Right atrium auricular region (tissue), 2 donors: ENCODE measurements at regions not wholly inside any gene's neighbourhood (a gene's known extent, or its start where the extent isn't known, plus 50 kb on each side); places are given as distances from the start of the nearest gene placed in this dataset.

Source experiments
- DNase-seq: peaks from one replicate; pipeline ENCODE4 v3.0.0-alpha.2; 2019; ENCODE audit warnings: low spot score
- H3K27ac ChIP-seq, 2 donors: fragments of 200-600 bp; sonication (generic); 1 replicate in 1 of 2; 2 replicates in 1 of 2; pipeline ENCODE4 v1.5.1; 2016 to 2019
- H3K27me3 ChIP-seq, 2 donors: fragments of 200-600 bp; sonication (generic); one replicate each; pipeline versions ENCODE4 v1.5.1 to v1.6.0; 2017 to 2019
- H3K36me3 ChIP-seq: fragments of 200-600 bp; sonication (generic); one replicate; pipeline ENCODE4 v1.5.1; 2016
- H3K4me1 ChIP-seq, 2 donors: fragments of 200-600 bp; sonication (generic); one replicate each; pipeline versions ENCODE4 v1.5.1 to v1.6.0; 2017 to 2019
- H3K4me3 ChIP-seq, 2 donors: fragments of 200-600 bp; sonication (generic); 1 replicate in 1 of 2; 2 replicates in 1 of 2; pipeline ENCODE4 v1.5.1; 2017 to 2019; ENCODE audit warnings: mild to moderate bottlenecking in 1 of 2, moderate library complexity in 1 of 2
- H3K9me3 ChIP-seq, 2 donors: fragments of 200-600 bp; sonication (generic); one replicate each; pipeline ENCODE4 v1.5.1; 2019
- CTCF ChIP-seq, 2 donors: fragments of 200-600 bp; sonication (generic); IDR thresholded peaks; one replicate each; pipeline ENCODE4 v1.5.1; 2019; ENCODE audit warnings: antibody characterized with exemption in 2 of 2

DNA sequence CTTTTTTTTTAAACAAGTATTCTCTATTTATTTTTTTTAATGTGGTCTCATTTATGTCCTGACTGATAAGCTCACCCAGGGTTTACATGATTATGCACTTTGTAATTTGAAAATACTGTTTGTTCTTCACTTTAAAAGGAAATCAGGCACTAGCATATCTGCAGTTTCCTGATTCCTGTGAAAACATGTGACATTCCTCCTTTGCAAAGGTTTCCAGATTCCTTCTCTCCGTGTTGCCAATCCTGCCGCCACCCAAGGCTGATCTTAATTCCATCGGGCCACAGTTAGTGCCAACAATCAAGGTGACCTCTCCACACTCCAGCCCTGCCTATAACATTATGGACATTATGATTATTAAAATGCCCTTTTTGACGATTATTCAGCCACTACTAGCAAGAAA is 225.4 kb downstream of the PCDH7 start:
- TF ChIP-seq CTCF (IDR thresholded peaks at IDR 0.05): no peak
- no peak for DNase-seq
- no peak overlapping the region for H3K4me3 ChIP-seq

DNA sequence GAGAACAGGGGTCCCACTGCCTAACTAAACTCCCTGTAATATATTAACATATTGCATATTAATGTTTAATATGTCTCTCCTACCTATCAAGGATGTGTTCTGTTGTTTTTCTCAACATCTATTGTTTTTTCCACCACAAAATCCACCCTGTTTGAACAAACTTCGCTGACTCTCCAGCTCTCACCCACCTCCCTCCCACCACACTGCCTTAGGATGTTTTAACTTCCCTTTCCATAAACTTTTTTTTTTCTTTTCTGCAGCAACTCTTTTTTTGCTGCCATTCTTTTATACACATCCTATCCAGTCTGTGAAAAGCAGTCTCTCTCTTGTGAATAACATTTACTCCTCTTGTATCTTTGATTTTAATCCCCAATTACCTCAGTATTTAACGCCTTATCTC is 226.1 kb downstream of the PCDH7 start:
- Histone ChIP-seq H3K4me3 (no peak overlapping the region), H3K4me1 (no peaks in the 10 kb centered on the region), H3K9me3 (no peaks in the 10 kb centered on the region), H3K27ac (no peak overlapping the region), H3K36me3 (no peaks in the 10 kb centered on the region), H3K27me3 (no peaks in the 10 kb centered on the region)
- DNase-seq: no peak
- TF ChIP-seq CTCF (IDR thresholded peaks at IDR 0.05): no peak

More for the DNA sequence above, 225.4 kb downstream of the PCDH7 start:
- Histone ChIP-seq H3K27me3 (no peaks in the 10 kb centered on the region), H3K4me1 (no peaks in the 10 kb centered on the region), H3K27ac (no peak overlapping the region), H3K9me3 (no peaks in the 10 kb centered on the region), H3K36me3 (no peaks in the 10 kb centered on the region)

DNA sequence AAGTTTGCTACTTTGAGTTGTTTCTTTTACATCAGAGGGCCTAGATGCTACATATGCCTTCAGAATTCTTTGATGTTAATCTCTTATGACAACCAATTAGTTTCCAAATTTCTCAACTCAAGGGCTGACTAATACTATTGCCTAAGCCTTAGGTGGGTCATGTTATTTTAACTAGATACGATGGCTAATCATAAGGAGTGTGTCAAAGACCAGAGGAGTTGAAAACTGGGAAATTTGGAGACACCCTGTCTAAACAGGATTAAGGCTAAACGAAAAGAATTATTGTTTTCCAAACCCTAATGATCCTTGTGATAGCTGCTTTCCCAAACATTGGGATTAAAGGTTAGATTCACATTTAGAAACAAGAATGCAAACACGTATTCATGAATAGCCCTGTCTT is 228.5 kb downstream of the PCDH7 start:
- no peak for DNase-seq
- Histone ChIP-seq H3K27me3 (no peaks in the 10 kb centered on the region), H3K9me3 (no peaks in the 10 kb centered on the region), H3K4me1 (no peaks in the 10 kb centered on the region), H3K27ac (no peak overlapping the region), H3K36me3 (no peaks in the 10 kb centered on the region), H3K4me3 (no peak overlapping the region)
- no peak for TF ChIP-seq CTCF (IDR thresholded peaks at IDR 0.05)

DNA sequence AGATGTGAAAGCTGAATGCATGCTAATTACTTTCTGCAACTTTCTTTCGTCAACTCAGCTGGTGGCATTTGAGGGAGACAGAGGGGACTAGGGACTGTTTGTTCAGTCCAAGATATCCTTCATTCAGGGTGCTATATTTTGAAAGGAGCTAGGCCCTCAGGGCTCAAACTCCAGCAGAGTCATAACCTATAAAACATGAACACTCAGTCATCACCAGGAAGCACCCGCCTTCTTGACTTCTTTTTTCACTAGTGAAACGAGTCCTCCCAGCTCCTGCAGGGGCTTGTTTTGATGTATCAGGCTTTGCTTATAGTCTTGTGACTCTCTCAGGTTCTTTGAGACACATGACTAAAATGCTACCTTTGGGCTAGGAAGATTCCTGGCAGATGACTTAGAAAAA is 230.6 kb downstream of the PCDH7 start:
- Histone ChIP-seq H3K36me3 (no peaks in the 10 kb centered on the region), H3K4me1 (no peaks in the 10 kb centered on the region)

GRCh38 chr4:30952526-30953219 is 232.5 kb downstream of the PCDH7 start:
- Histone ChIP-seq H3K36me3 (no peaks in the 10 kb centered on the region), H3K4me3 (no peak overlapping the region), H3K27ac (no peak overlapping the region), H3K27me3 (no peaks in the 10 kb centered on the region), H3K4me1 (no peaks in the 10 kb centered on the region), H3K9me3 (no peaks in the 10 kb centered on the region)
- no peak for TF ChIP-seq CTCF (IDR thresholded peaks at IDR 0.05)
- DNase-seq: no peak

More for the DNA sequence above, 230.6 kb downstream of the PCDH7 start:
- no peak for DNase-seq
- no peak overlapping the region for H3K4me3 ChIP-seq
- H3K9me3 ChIP-seq: no peaks in the 10 kb centered on the region
- H3K27me3 ChIP-seq: no peaks in the 10 kb centered on the region
- no peak overlapping the region for H3K27ac ChIP-seq
- TF ChIP-seq CTCF (IDR thresholded peaks at IDR 0.05): no peak

- no peaks in the 10 kb centered on the region for H3K9me3 ChIP-seq
- no peaks in the 10 kb centered on the region for H3K4me1 ChIP-seq
- H3K27me3 ChIP-seq: no peaks in the 10 kb centered on the region
- no peak for DNase-seq
- no peak overlapping the region for H3K27ac ChIP-seq
- H3K36me3 ChIP-seq: no peaks in the 10 kb centered on the region
- H3K4me3 ChIP-seq: no peak overlapping the region
- TF ChIP-seq CTCF (IDR thresholded peaks at IDR 0.05): no peak
These were observed 233.6 kb downstream of the PCDH7 start for GRCh38 chr4:30953799-30954198.
